Thymus (tissue), 11 donors: ENCODE measurements at regions not wholly inside any gene's neighbourhood (a gene's known extent, or its start where the extent isn't known, plus 50 kb on each side); places are given as distances from the start of the nearest gene placed in this dataset.

Experiments
- DNase-seq, 9 donors: peaks; one replicate each; pipeline ENCODE4 v3.0.0-alpha.2; 2013; ENCODE audit warnings: low spot score in 9 of 9, low read depth in 6 of 9, missing footprints in 1 of 9
- H3K27ac ChIP-seq, 2 donors: one replicate each; pipeline ENCODE4 v1.5.1; 2013; ENCODE audit warnings: control low read depth in 1 of 2, low read depth in 1 of 2, low read length in 1 of 2, mild to moderate bottlenecking in 1 of 2, moderate library complexity in 1 of 2
- H3K27me3 ChIP-seq, 2 donors: one replicate each; pipeline ENCODE4 v1.5.1; 2013; ENCODE audit warnings: low read length in 1 of 2; ENCODE audit not compliant: control insufficient read depth in 2 of 2, insufficient read depth in 1 of 2
- H3K36me3 ChIP-seq, 2 donors: one replicate each; pipeline ENCODE4 v1.5.1; 2013; ENCODE audit warnings: low read length in 1 of 2, mild to moderate bottlenecking in 1 of 2, moderate library complexity in 1 of 2; ENCODE audit not compliant: control insufficient read depth in 2 of 2, insufficient read depth in 2 of 2
- H3K4me1 ChIP-seq, 2 donors: one replicate each; pipeline ENCODE4 v1.5.1; 2013; ENCODE audit warnings: low read length in 2 of 2; ENCODE audit not compliant: control insufficient read depth in 2 of 2, insufficient read depth in 2 of 2
- H3K4me3 ChIP-seq, 2 donors: one replicate each; pipeline ENCODE4 v1.5.1; 2013; ENCODE audit warnings: low read length in 2 of 2, control low read depth in 1 of 2, mild to moderate bottlenecking in 1 of 2
- H3K9me3 ChIP-seq, 2 donors: one replicate each; pipeline ENCODE4 v1.5.1; 2013; ENCODE audit warnings: low read length in 1 of 2, mild to moderate bottlenecking in 1 of 2; ENCODE audit not compliant: control insufficient read depth in 2 of 2, insufficient read depth in 1 of 2
- WGBS: extraction: QIAGEN DNeasy Blood & Tissue Kit; methylation state at CpG from one replicate; pipeline ENCODE4 v1.1.7; 2013; 5-methylcytosine and 5-hydroxymethylcytosine counted together
- donor health status: healthy.

DNA sequence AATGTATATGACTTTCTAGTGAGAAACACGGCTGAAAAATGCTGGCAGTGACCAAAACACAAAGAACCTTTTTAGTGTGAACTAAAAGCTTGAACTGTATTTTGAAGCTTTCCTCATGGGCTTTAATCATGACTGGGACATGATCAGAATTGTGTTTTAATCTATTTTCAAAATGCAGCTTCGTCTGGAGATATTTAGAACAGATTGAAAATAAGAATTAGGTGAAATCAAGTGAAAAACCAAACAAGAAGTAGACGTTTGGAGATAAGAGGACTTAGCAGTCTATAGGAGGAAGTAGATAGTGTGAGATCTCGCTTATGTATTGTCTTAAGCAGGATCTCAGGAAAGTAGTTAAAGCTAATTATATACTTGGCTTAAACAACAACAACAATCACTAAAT is 865.4 kb upstream of the MBL2 start:
- WGBS = 46% methylated on average over 4 of the region's 4 CpGs
- Histone ChIP-seq H3K4me3 (no peak overlapping the region), H3K4me1 (no peaks in the 10 kb centered on the region), H3K9me3 (no peaks in the 10 kb centered on the region), H3K27me3 (no peaks in the 10 kb centered on the region), H3K36me3 (no peaks in the 10 kb centered on the region), H3K27ac (no peak overlapping the region)
- DNase-seq = no peak

DNA sequence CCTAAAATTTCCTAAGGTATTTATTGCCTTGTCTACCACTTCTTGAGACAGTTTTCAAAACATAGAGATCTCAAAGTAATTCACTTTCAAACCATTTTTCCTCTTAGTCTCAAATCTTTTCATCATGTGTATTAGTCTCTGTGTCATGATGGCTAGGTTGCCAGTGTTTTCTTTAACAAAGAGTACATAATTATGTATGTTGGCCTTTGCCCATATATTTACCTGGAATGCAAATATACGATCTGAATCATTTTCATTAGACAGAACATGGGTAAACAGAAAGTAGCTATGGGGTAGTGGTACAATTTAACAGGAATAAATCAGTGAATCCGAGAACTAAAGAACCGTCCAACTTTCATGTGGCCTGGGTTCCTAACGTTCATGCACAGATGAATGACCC is 852.1 kb upstream of the MBL2 start:
- DNase-seq = no peak
- no peak overlapping the region for H3K27ac ChIP-seq
- H3K36me3 ChIP-seq = no peaks in the 10 kb centered on the region
- no peaks in the 10 kb centered on the region for H3K27me3 ChIP-seq
- H3K9me3 ChIP-seq = no peaks in the 10 kb centered on the region
- WGBS = 82% methylated on average over 4 of the region's 4 CpGs
- no peak overlapping the region for H3K4me3 ChIP-seq
- H3K4me1 ChIP-seq = no peaks in the 10 kb centered on the region

GRCh38 chr10:53622201-53622600 is 849.6 kb upstream of the MBL2 start:
- no peak overlapping the region for H3K4me3 ChIP-seq
- H3K27ac ChIP-seq = no peak overlapping the region
- no peaks in the 10 kb centered on the region for H3K4me1 ChIP-seq
- H3K9me3 ChIP-seq = no peaks in the 10 kb centered on the region
- H3K27me3 ChIP-seq = no peaks in the 10 kb centered on the region
- 67% methylated on average over 2 of the region's 2 CpGs for WGBS
- no peak for DNase-seq
- H3K36me3 ChIP-seq = no peaks in the 10 kb centered on the region

- H3K27me3 ChIP-seq = no peaks in the 10 kb centered on the region
- no peaks in the 10 kb centered on the region for H3K4me1 ChIP-seq
- 94% methylated on average over 2 of the region's 2 CpGs for WGBS
- no peaks in the 10 kb centered on the region for H3K9me3 ChIP-seq
- no peak overlapping the region for H3K4me3 ChIP-seq
- H3K36me3 ChIP-seq = no peaks in the 10 kb centered on the region
- no peak for DNase-seq
- no peak overlapping the region for H3K27ac ChIP-seq
Observed at GRCh38 chr10:53619671-53620070, 847.1 kb upstream of the MBL2 start.

GRCh38 chr10:53607691-53608090 is 835.1 kb upstream of the MBL2 start:
- H3K4me3 ChIP-seq = no peak overlapping the region
- H3K9me3 ChIP-seq = peaks cover 0 to 2% of the 10 kb centered on the region in 2 donors
- no peaks in the 10 kb centered on the region for H3K27me3 ChIP-seq
- no peak for DNase-seq
- no peaks in the 10 kb centered on the region for H3K36me3 ChIP-seq
- no peaks in the 10 kb centered on the region for H3K4me1 ChIP-seq
- no peak overlapping the region for H3K27ac ChIP-seq
- 95% methylated on average over 3 of the region's 3 CpGs for WGBS

DNA sequence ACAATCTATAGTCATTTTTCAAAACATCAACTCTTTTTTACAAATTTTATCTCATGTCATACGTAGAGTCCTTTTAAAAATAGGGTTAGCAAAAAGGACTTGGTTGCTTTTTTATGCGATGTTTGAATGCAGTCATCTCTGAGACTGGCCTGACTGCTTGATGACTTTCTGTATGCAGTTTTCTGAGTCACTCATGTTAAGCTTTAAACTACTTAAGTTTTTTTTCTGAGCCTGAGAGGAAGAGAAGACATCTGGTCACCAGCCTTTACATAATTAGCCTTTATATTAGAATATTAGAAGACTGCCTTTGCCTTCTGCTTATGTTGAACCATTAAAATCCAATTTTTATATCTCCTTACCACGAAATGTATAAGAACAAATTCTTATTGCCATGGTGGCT is 834.4 kb upstream of the MBL2 start:
- Histone ChIP-seq H3K27me3 (no peaks in the 10 kb centered on the region), H3K4me1 (no peaks in the 10 kb centered on the region), H3K36me3 (no peaks in the 10 kb centered on the region), H3K27ac (no peak overlapping the region), H3K4me3 (no peak overlapping the region), H3K9me3 (peaks cover 0 to 2% of the 10 kb centered on the region in 2 donors)
- 93% methylated on average over 3 of the region's 3 CpGs for WGBS
- DNase-seq = no peak

DNA sequence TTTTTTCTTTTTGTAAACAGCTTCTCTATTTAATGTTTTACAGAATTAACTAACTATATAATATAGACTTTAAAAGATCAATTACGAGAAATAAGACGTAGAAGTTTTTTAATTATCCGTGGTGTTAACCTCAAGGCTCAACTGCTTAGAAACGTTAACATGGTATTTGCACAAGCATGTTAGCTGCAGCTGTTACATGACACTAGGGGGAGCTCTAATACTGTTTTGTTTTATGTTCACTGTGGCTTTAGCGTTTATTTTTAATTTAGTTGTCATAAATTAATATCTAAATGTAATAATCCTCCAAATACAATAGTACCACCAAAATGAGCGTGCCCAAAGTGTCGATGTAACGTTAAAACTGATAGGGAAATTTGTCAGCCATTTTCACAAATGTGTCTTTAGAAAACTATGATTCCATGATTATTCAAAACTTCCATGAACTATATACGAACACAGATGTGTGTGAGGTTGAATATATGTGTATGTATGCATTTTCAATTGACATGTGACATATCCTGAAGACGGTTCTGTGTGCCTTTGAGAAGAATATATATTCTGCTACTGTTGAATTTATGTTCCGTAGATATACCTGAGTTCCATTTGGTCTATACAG is 828.8 kb upstream of the MBL2 start:
- WGBS = 20% methylated on average over 11 of the region's 11 CpGs
- H3K9me3 ChIP-seq = no peaks in the 10 kb centered on the region

DNA sequence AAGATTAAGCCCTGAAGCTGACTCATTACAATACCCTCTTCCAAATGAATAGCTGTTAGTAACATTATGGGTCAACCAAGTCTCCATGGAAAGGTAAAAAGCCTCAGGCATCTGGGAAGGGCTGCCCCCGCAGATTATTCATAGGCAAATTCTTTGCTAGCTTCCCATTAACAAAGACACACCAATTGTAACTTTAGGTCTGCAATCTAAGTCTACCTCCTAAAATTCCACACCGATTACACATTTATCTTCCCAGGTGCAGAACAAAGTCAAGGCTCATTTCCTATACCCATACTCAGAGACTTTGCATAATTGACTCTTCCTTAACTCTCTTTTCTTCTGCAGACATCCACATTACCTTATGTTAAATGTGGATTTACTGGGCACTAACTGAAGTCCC is 826.3 kb upstream of the MBL2 start:
- Histone ChIP-seq H3K4me1 (no peaks in the 10 kb centered on the region), H3K9me3 (no peaks in the 10 kb centered on the region), H3K27me3 (no peaks in the 10 kb centered on the region), H3K4me3 (no peak overlapping the region), H3K36me3 (no peaks in the 10 kb centered on the region), H3K27ac (no peak overlapping the region)
- WGBS = 93% methylated on average over 2 of the region's 2 CpGs
- DNase-seq = no peak

More for the DNA sequence above, 828.8 kb upstream of the MBL2 start:
- peak in 5 of 9 donors; percentile 4 to 23 (median 6) for DNase-seq
- Histone ChIP-seq H3K27ac (no peak overlapping the region), H3K4me1 (no peaks in the 10 kb centered on the region), H3K36me3 (no peaks in the 10 kb centered on the region), H3K27me3 (no peaks in the 10 kb centered on the region), H3K4me3 (no peak overlapping the region)

DNA sequence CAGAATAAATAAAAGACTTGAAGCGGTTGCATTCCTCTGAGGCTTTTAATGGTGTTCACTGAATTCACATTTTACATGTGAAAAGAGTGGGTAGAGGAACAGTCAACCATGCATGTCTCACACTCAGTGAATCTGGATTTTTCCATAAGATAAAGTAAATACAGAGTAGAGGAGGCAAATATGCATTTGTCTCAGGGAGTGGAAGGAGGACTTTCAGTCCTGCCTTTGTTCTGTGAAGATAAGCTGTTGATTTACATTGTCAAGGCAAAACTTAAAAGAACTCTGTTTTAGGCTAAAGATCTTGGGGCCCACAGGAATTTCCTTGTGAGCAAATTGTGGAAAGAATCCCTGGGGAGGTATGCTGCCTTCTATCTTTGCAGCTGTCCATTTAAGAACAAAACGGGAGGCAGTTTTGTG is 825.3 kb upstream of the MBL2 start:
- Histone ChIP-seq H3K9me3 (no peaks in the 10 kb centered on the region), H3K4me1 (no peaks in the 10 kb centered on the region), H3K27ac (no peak overlapping the region), H3K27me3 (no peaks in the 10 kb centered on the region), H3K4me3 (no peak overlapping the region), H3K36me3 (no peaks in the 10 kb centered on the region)
- DNase-seq = no peak
- WGBS = 95% methylated on average over 2 of the region's 2 CpGs

DNA sequence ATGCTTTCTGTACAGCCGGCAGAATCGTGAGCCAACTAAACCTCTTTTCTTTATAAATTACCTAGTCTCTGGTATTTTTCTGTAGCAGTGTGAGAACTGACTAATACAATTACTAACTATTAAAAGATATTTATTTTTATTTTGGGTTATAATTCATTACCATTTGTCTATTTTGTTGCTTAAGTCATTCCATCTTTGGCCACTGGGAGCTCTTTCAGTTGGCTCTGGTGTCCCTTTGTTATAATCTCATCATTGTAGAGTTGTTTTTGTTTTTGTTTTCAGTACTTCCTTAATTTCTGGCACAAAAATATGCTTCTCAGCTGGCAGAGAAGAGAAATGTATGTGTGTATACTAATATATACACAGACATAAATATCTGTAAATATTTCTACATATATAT is 807.9 kb upstream of the MBL2 start:
- H3K4me3 ChIP-seq = no peak overlapping the region
- H3K27me3 ChIP-seq = no peaks in the 10 kb centered on the region
- no peak overlapping the region for H3K27ac ChIP-seq
- no peaks in the 10 kb centered on the region for H3K4me1 ChIP-seq
- no peaks in the 10 kb centered on the region for H3K9me3 ChIP-seq
- 91% methylated on average over 2 of the region's 2 CpGs for WGBS
- H3K36me3 ChIP-seq = no peaks in the 10 kb centered on the region
- no peak for DNase-seq
